ENCODE measurements at regions not wholly inside any gene's neighbourhood (a gene's known extent, or its start where the extent isn't known, plus 50 kb on each side); places are given as distances from the start of the nearest gene placed in this dataset.

- TF ChIP-seq CTCF (IDR thresholded peaks at IDR 0.05; ENCODE audit: extremely low read depth, missing control alignments): no peak
- no peak for DNase-seq (ENCODE audit: low spot score)
Observed at GRCh38 chr20:12924126-12924525, 84.6 kb upstream of the SPTLC3 start.

- peak; percentile 73 for TF ChIP-seq CTCF (IDR thresholded peaks at IDR 0.05; ENCODE audit: extremely low read depth, missing control alignments)
- peak; percentile 68 for DNase-seq (ENCODE audit: low spot score)
Observed at GRCh38 chr20:12925210-12925755, 83.5 kb upstream of the SPTLC3 start.

- DNase-seq (ENCODE audit: low spot score): no peak
- TF ChIP-seq CTCF (IDR thresholded peaks at IDR 0.05; ENCODE audit: extremely low read depth, missing control alignments): no peak
Observed at GRCh38 chr20:12925863-12926793, 82.6 kb upstream of the SPTLC3 start.

- DNase-seq (ENCODE audit: low spot score): no peak
- no peak for TF ChIP-seq CTCF (IDR thresholded peaks at IDR 0.05; ENCODE audit: extremely low read depth, missing control alignments)
Observed at GRCh38 chr20:12927489-12927888, 81.3 kb upstream of the SPTLC3 start.

GRCh38 chr20:12928358-12928754, 80.4 kb upstream of the SPTLC3 start:
- TF ChIP-seq CTCF (IDR thresholded peaks at IDR 0.05; ENCODE audit: extremely low read depth, missing control alignments): no peak
- no peak for DNase-seq (ENCODE audit: low spot score)

GRCh38 chr20:12928755-12929401, 79.9 kb upstream of the SPTLC3 start:
- TF ChIP-seq CTCF (IDR thresholded peaks at IDR 0.05; ENCODE audit: extremely low read depth, missing control alignments): no peak
- DNase-seq (ENCODE audit: low spot score): no peak

GRCh38 chr20:12936020-12936419, 72.8 kb upstream of the SPTLC3 start:
- no peak for DNase-seq (ENCODE audit: low spot score)
- TF ChIP-seq CTCF (IDR thresholded peaks at IDR 0.05; ENCODE audit: extremely low read depth, missing control alignments): no peak

Measured in GM20000 (cell line).